Activated naive CD8-positive, alpha-beta T cell treated with anti-CD3 and anti-CD28 coated beads, Interleukin-2, amount 50 U/mL, for 24 hours (primary cell): ENCODE measurements at regions not wholly inside any gene's neighbourhood (a gene's known extent, or its start where the extent isn't known, plus 50 kb on each side); places are given as distances from the start of the nearest gene placed in this dataset.

Experiments used
- ATAC-seq: fragments of 150-1000 bp; cut with Tn5 transposase; one replicate; pipeline ENCODE4 v1.10.0; 2021
- DNase-seq: peaks from one replicate; pipeline ENCODE4 v3.0.0; 2021
- H3K27ac Mint-ChIP-seq: one replicate; pipeline ENCODE4 v1.8.0; 2021; ENCODE audit warnings: mild to moderate bottlenecking, mixed read lengths
- H3K27me3 Mint-ChIP-seq: one replicate; pipeline ENCODE4 v1.8.0; 2021; ENCODE audit warnings: mixed read lengths
- H3K36me3 Mint-ChIP-seq: one replicate; pipeline ENCODE4 v1.8.0; 2021; ENCODE audit warnings: low read depth, mixed read lengths
- H3K4me1 Mint-ChIP-seq: one replicate; pipeline ENCODE4 v1.8.0; 2021; ENCODE audit warnings: mixed read lengths
- H3K4me3 Mint-ChIP-seq: one replicate; pipeline ENCODE4 v1.8.0; 2021; ENCODE audit warnings: mild to moderate bottlenecking, moderate library complexity, mixed read lengths
- H3K9me3 Mint-ChIP-seq: one replicate; pipeline ENCODE4 v1.8.0; 2021; ENCODE audit warnings: mixed read lengths

- Mint-ChIP-seq H3K9me3 (no peaks in the 10 kb centered on the region), H3K4me1 (no peaks in the 10 kb centered on the region), H3K4me3 (no peak overlapping the region), H3K36me3 (no peaks in the 10 kb centered on the region), H3K27me3 (no peaks in the 10 kb centered on the region), H3K27ac (no peak overlapping the region)
- no peak for ATAC-seq
- no peak for DNase-seq
Observed at GRCh38 chr2:240350006-240350355, 85.5 kb upstream of the GPC1 start.

- ATAC-seq (no peak), DNase-seq (no peak)
- no peaks in the 10 kb centered on the region for H3K36me3 Mint-ChIP-seq
- no peaks in the 10 kb centered on the region for H3K9me3 Mint-ChIP-seq
- no peaks in the 10 kb centered on the region for H3K4me1 Mint-ChIP-seq
- H3K27ac Mint-ChIP-seq: no peak overlapping the region
- H3K4me3 Mint-ChIP-seq: no peak overlapping the region
- H3K27me3 Mint-ChIP-seq: no peaks in the 10 kb centered on the region
Observed at GRCh38 chr2:240350696-240351087, 84.8 kb upstream of the GPC1 start.

GRCh38 chr2:240351088-240351741 is 84.2 kb upstream of the GPC1 start:
- Mint-ChIP-seq H3K27ac (no peak overlapping the region), H3K9me3 (no peaks in the 10 kb centered on the region), H3K27me3 (no peaks in the 10 kb centered on the region), H3K4me3 (no peak overlapping the region), H3K36me3 (no peaks in the 10 kb centered on the region), H3K4me1 (no peaks in the 10 kb centered on the region)
- ATAC-seq (no peak), DNase-seq (no peak)

- H3K27ac Mint-ChIP-seq: no peak overlapping the region
- ATAC-seq: no peak
- H3K9me3 Mint-ChIP-seq: no peaks in the 10 kb centered on the region
- H3K36me3 Mint-ChIP-seq: no peaks in the 10 kb centered on the region
- no peak overlapping the region for H3K4me3 Mint-ChIP-seq
- no peaks in the 10 kb centered on the region for H3K4me1 Mint-ChIP-seq
- no peak for DNase-seq
- H3K27me3 Mint-ChIP-seq: no peaks in the 10 kb centered on the region
Observed at GRCh38 chr2:240351826-240352426, 83.5 kb upstream of the GPC1 start.

GRCh38 chr2:240353086-240353798 is 82.2 kb upstream of the GPC1 start:
- DNase-seq: no peak
- H3K27me3 Mint-ChIP-seq: no peaks in the 10 kb centered on the region
- no peaks in the 10 kb centered on the region for H3K9me3 Mint-ChIP-seq
- H3K27ac Mint-ChIP-seq: no peak overlapping the region
- no peak overlapping the region for H3K4me3 Mint-ChIP-seq
- H3K36me3 Mint-ChIP-seq: no peaks in the 10 kb centered on the region
- ATAC-seq: no peak
- H3K4me1 Mint-ChIP-seq: no peaks in the 10 kb centered on the region

GRCh38 chr2:240353944-240354343 is 81.5 kb upstream of the GPC1 start:
- Mint-ChIP-seq H3K27ac (no peak overlapping the region), H3K4me1 (no peaks in the 10 kb centered on the region), H3K4me3 (no peak overlapping the region)

GRCh38 chr2:240355001-240355891 is 80.2 kb upstream of the GPC1 start:
- H3K4me3 Mint-ChIP-seq: no peak overlapping the region
- no peaks in the 10 kb centered on the region for H3K27me3 Mint-ChIP-seq
- no peak for DNase-seq
- H3K4me1 Mint-ChIP-seq: no peaks in the 10 kb centered on the region
- ATAC-seq: no peak
- peaks cover 2% of the 10 kb centered on the region for H3K9me3 Mint-ChIP-seq
- H3K27ac Mint-ChIP-seq: no peak overlapping the region
- no peaks in the 10 kb centered on the region for H3K36me3 Mint-ChIP-seq

More at GRCh38 chr2:240353944-240354343, 81.5 kb upstream of the GPC1 start:
- Mint-ChIP-seq H3K27me3 (no peaks in the 10 kb centered on the region), H3K36me3 (no peaks in the 10 kb centered on the region), H3K9me3 (no peaks in the 10 kb centered on the region)
- ATAC-seq: no peak
- no peak for DNase-seq

- ATAC-seq (no peak), DNase-seq (no peak)
- Mint-ChIP-seq H3K27ac (no peak overlapping the region), H3K4me3 (no peak overlapping the region), H3K27me3 (no peaks in the 10 kb centered on the region), H3K9me3 (peaks cover 10% of the 10 kb centered on the region), H3K4me1 (no peaks in the 10 kb centered on the region), H3K36me3 (no peaks in the 10 kb centered on the region)
Observed at GRCh38 chr2:240355962-240356361, 79.5 kb upstream of the GPC1 start.

GRCh38 chr2:240356700-240357640 is 78.5 kb upstream of the GPC1 start:
- no peak for DNase-seq
- Mint-ChIP-seq H3K4me3 (no peak overlapping the region), H3K27ac (no peak overlapping the region), H3K36me3 (peaks cover 2% of the 10 kb centered on the region), H3K9me3 (peaks cover 13% of the 10 kb centered on the region), H3K4me1 (no peaks in the 10 kb centered on the region), H3K27me3 (no peaks in the 10 kb centered on the region)
- ATAC-seq: no peak

GRCh38 chr2:240357641-240358012 is 77.8 kb upstream of the GPC1 start:
- Mint-ChIP-seq H3K27ac (no peak overlapping the region), H3K4me3 (no peak overlapping the region), H3K36me3 (peaks cover 2% of the 10 kb centered on the region), H3K27me3 (no peaks in the 10 kb centered on the region), H3K4me1 (no peaks in the 10 kb centered on the region), H3K9me3 (peaks cover 13% of the 10 kb centered on the region)
- DNase-seq (no peak), ATAC-seq (no peak)

- DNase-seq (no peak), ATAC-seq (peak; percentile 17)
- H3K4me3 Mint-ChIP-seq: no peak overlapping the region
- no peak overlapping the region for H3K27ac Mint-ChIP-seq
- H3K27me3 Mint-ChIP-seq: no peaks in the 10 kb centered on the region
- H3K4me1 Mint-ChIP-seq: no peaks in the 10 kb centered on the region
- peaks cover 13% of the 10 kb centered on the region for H3K9me3 Mint-ChIP-seq
- H3K36me3 Mint-ChIP-seq: peaks cover 2% of the 10 kb centered on the region
Observed at GRCh38 chr2:240358080-240358479, 77.4 kb upstream of the GPC1 start.

GRCh38 chr2:240358821-240359397 is 76.6 kb upstream of the GPC1 start:
- Mint-ChIP-seq H3K4me1 (no peaks in the 10 kb centered on the region), H3K27ac (no peak overlapping the region), H3K4me3 (no peak overlapping the region), H3K27me3 (no peaks in the 10 kb centered on the region), H3K36me3 (peaks cover 2% of the 10 kb centered on the region), H3K9me3 (peaks cover 13% of the 10 kb centered on the region)
- DNase-seq (no peak), ATAC-seq (no peak)

GRCh38 chr2:240359695-240360094 is 75.8 kb upstream of the GPC1 start:
- no peaks in the 10 kb centered on the region for H3K4me1 Mint-ChIP-seq
- H3K9me3 Mint-ChIP-seq: peaks cover 13% of the 10 kb centered on the region
- DNase-seq (no peak), ATAC-seq (no peak)
- H3K36me3 Mint-ChIP-seq: peaks cover 2% of the 10 kb centered on the region
- no peak overlapping the region for H3K4me3 Mint-ChIP-seq
- H3K27ac Mint-ChIP-seq: no peak overlapping the region
- no peaks in the 10 kb centered on the region for H3K27me3 Mint-ChIP-seq
